WERI-Rb-1 (cell line): ENCODE measurements at regions not wholly inside any gene's neighbourhood (a gene's known extent, or its start where the extent isn't known, plus 50 kb on each side); places are given as distances from the start of the nearest gene placed in this dataset.
"Not testable (repeated sequence)": the region's sequence is repeated elsewhere in the genome, so short reads cannot be mapped to it uniquely, and the experiment has no call there.

Experiments
- DNase-seq: peaks from one replicate; pipeline ENCODE4 v3.0.0-alpha.2; 2020
- H3K27ac ChIP-seq: fragments of 250-450 bp; sonication (Bioruptor Pico); 2 replicates; pipeline ENCODE4 v1.5.1; 2020; ENCODE audit warnings: mild to moderate bottlenecking, moderate library complexity
- H3K27me3 ChIP-seq: fragments of 250-450 bp; sonication (Bioruptor Pico); 2 replicates; pipeline ENCODE4 v1.5.1; 2021; ENCODE audit warnings: mild to moderate bottlenecking, low read depth, moderate library complexity; ENCODE audit not compliant: insufficient read depth, severe bottlenecking
- H3K36me3 ChIP-seq: fragments of 250-450 bp; sonication (Bioruptor Pico); 2 replicates; pipeline ENCODE4 v1.5.1; 2020; ENCODE audit warnings: mild to moderate bottlenecking, moderate library complexity
- H3K4me3 ChIP-seq: 2 replicates; pipeline ENCODE4 v1.5.1; 2011; ENCODE audit warnings: low read depth, mild to moderate bottlenecking, control low read depth, low read length
- H3K9me3 ChIP-seq: fragments of 250-450 bp; sonication (Bioruptor Pico); 2 replicates; pipeline ENCODE4 v1.5.1; 2021; ENCODE audit warnings: mild to moderate bottlenecking, moderate library complexity; ENCODE audit not compliant: severe bottlenecking
- CTCF ChIP-seq: IDR thresholded peaks from 2 replicates; pipeline ENCODE4 v1.5.1; 2011; ENCODE audit warnings: low read depth, mild to moderate bottlenecking, control low read depth, inconsistent platforms, low read length

GRCh38 chr5:57937025-57937424, 454.4 kb upstream of the ACTBL2 start:
- no peak for TF ChIP-seq CTCF
- Histone ChIP-seq H3K27me3 (no peaks in the 10 kb centered on the region), H3K9me3 (no peaks in the 10 kb centered on the region), H3K36me3 (no peaks in the 10 kb centered on the region), H3K27ac (no peak overlapping the region), H3K4me3 (no peak overlapping the region)
- no peak for DNase-seq

- no peak for DNase-seq
- no peak for TF ChIP-seq CTCF
- Histone ChIP-seq H3K4me3 (no peak overlapping the region), H3K27ac (no peak overlapping the region), H3K27me3 (no peaks in the 10 kb centered on the region), H3K36me3 (no peaks in the 10 kb centered on the region), H3K9me3 (peaks cover 3% of the 10 kb centered on the region)
Observed at GRCh38 chr5:57932761-57933160, 450.1 kb upstream of the ACTBL2 start.

GRCh38 chr5:57931807-57932206, 449.2 kb upstream of the ACTBL2 start:
- H3K4me3 ChIP-seq, result no peak overlapping the region
- H3K27ac ChIP-seq, result no peak overlapping the region
- TF ChIP-seq CTCF, result no peak
- no peaks in the 10 kb centered on the region for H3K36me3 ChIP-seq
- H3K9me3 ChIP-seq, result peaks cover 3% of the 10 kb centered on the region
- no peaks in the 10 kb centered on the region for H3K27me3 ChIP-seq
- DNase-seq, result no peak

GRCh38 chr5:57931352-57931751, 448.7 kb upstream of the ACTBL2 start:
- Histone ChIP-seq H3K27ac (no peak overlapping the region), H3K36me3 (no peaks in the 10 kb centered on the region), H3K27me3 (no peaks in the 10 kb centered on the region), H3K9me3 (peaks cover 3% of the 10 kb centered on the region), H3K4me3 (no peak overlapping the region)
- no peak for TF ChIP-seq CTCF
- no peak for DNase-seq

GRCh38 chr5:57929271-57929670, 446.7 kb upstream of the ACTBL2 start:
- no peak overlapping the region for H3K4me3 ChIP-seq
- DNase-seq, result no peak
- H3K27ac ChIP-seq, result no peak overlapping the region
- TF ChIP-seq CTCF, result no peak
- no peaks in the 10 kb centered on the region for H3K27me3 ChIP-seq
- no peaks in the 10 kb centered on the region for H3K36me3 ChIP-seq
- peaks cover 3% of the 10 kb centered on the region for H3K9me3 ChIP-seq

- not testable (repeated sequence) for H3K36me3 ChIP-seq, H3K4me3 ChIP-seq, H3K27ac ChIP-seq, H3K27me3 ChIP-seq, DNase-seq, H3K9me3 ChIP-seq
Observed at GRCh38 chr5:57923094-57923493, 440.5 kb upstream of the ACTBL2 start.

- Histone ChIP-seq H3K9me3 (no peaks in the 10 kb centered on the region), H3K36me3 (no peaks in the 10 kb centered on the region), H3K4me3 (no peak overlapping the region), H3K27ac (no peak overlapping the region), H3K27me3 (no peaks in the 10 kb centered on the region)
- no peak for TF ChIP-seq CTCF
- DNase-seq, result no peak
Observed at GRCh38 chr5:57917004-57917403, 434.4 kb upstream of the ACTBL2 start.
